ENCODE measurements at regions not wholly inside any gene's neighbourhood (a gene's known extent, or its start where the extent isn't known, plus 50 kb on each side); places are given as distances from the start of the nearest gene placed in this dataset.
A peak's percentile ranks its signal among the peaks of the same experiment; 100 is the strongest.

DNA sequence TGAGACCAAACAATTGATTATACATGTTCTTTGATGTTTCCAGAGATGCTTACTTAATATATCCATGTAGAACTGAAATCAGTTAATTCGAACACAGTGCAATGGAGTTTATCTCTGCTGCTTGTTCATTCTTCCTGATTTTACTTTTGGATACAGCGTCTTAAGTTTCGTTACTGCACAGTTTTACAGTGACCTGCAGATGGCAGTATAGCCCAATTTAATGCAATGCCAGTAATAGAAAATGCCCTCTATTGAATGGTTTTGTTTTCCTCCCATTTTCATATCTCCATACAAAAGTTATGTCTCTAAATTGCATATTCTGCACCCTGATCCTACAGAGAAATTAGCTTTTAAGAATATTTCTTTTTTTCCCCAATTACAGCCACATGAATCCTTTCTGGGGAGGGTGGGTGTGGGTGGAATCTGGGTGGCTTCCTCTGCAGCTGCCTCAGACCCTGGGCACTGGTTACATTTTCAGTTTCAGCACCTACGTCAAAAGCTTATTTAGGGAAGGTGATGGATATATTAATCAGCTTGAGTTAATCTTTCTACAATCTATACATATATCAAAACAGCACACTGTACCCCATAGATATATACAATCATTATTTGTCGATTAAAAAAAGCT lies 101.1 kb upstream of the DCD start:
- H3K56ac ChIP-seq (ENCODE audit: insufficient read length, low read depth, low read length): no peak overlapping the region
- H2AK5ac ChIP-seq (ENCODE audit: insufficient read length, low read length): no peak overlapping the region
- no peak for DNase-seq
- no peak overlapping the region for H2AFZ ChIP-seq (ENCODE audit: low read length)
- no peak overlapping the region for H3K4me2 ChIP-seq (ENCODE audit: insufficient read depth, insufficient read length, low read length)
- H3K9me3 ChIP-seq (ENCODE audit: control insufficient read depth, low read depth, low read length): peaks cover 2% of the 10 kb centered on the region
- H3K9me3 Mint-ChIP-seq: peaks cover 10 to 12% of the 10 kb centered on the region in 2 experiments
- no peak overlapping the region for H2BK5ac ChIP-seq (ENCODE audit: insufficient read length, low read length)
- H3K27me3 ChIP-seq (ENCODE audit: insufficient read depth, low read length): no peaks in the 10 kb centered on the region
- no peaks in the 10 kb centered on the region for H4K20me1 ChIP-seq (ENCODE audit: control insufficient read depth, insufficient read depth, insufficient read length)
- H3K27me3 Mint-ChIP-seq (ENCODE audit: low read depth): no peaks in the 10 kb centered on the region
- H4K8ac ChIP-seq (replicated peaks; ENCODE audit: insufficient read length, low read depth, low read length): no peak overlapping the region
- H3K23ac ChIP-seq (ENCODE audit: insufficient read length, low read depth, low read length): no peak overlapping the region
- H3K4ac ChIP-seq (ENCODE audit: low read depth, low read length): no peak overlapping the region
- H3K14ac ChIP-seq (ENCODE audit: insufficient read depth, low read length): no peak overlapping the region
- no peaks in the 10 kb centered on the region for H3K79me2 ChIP-seq (ENCODE audit: insufficient read depth, low read length)
- TF ChIP-seq, protein P1, sequence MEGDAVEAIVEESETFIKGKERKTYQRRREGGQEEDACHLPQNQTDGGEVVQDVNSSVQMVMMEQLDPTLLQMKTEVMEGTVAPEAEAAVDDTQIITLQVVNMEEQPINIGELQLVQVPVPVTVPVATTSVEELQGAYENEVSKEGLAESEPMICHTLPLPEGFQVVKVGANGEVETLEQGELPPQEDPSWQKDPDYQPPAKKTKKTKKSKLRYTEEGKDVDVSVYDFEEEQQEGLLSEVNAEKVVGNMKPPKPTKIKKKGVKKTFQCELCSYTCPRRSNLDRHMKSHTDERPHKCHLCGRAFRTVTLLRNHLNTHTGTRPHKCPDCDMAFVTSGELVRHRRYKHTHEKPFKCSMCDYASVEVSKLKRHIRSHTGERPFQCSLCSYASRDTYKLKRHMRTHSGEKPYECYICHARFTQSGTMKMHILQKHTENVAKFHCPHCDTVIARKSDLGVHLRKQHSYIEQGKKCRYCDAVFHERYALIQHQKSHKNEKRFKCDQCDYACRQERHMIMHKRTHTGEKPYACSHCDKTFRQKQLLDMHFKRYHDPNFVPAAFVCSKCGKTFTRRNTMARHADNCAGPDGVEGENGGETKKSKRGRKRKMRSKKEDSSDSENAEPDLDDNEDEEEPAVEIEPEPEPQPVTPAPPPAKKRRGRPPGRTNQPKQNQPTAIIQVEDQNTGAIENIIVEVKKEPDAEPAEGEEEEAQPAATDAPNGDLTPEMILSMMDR (conservative IDR thresholded peaks at IDR 0.05): peak; percentile 82
- no peaks in the 10 kb centered on the region for H3K79me1 ChIP-seq (ENCODE audit: insufficient read depth, low read depth, low read length, poor library complexity, severe bottlenecking)
- no peaks in the 10 kb centered on the region for H3K4me1 ChIP-seq (ENCODE audit: insufficient read depth, low read length)
- H2BK12ac ChIP-seq (ENCODE audit: insufficient read length, low read depth, low read length): no peak overlapping the region
- no peak overlapping the region for H3K4me3 Mint-ChIP-seq
- peaks cover 0 to 14% (median 5%) of the 10 kb centered on the region in 3 experiments; a peak in 4 of 7 replicates for H3K36me3 Mint-ChIP-seq (ENCODE audit: insufficient read depth in 1 of 3, low read depth in 3 of 3)
- no peaks in the 10 kb centered on the region for H3K4me1 Mint-ChIP-seq
- H3K18ac ChIP-seq (ENCODE audit: insufficient read length, low read depth, low read length): no peak overlapping the region
- no peak overlapping the region for H3K27ac Mint-ChIP-seq
- no peak overlapping the region for H3T11ph ChIP-seq (ENCODE audit: low read length)
- H2BK120ac ChIP-seq (ENCODE audit: low read depth, low read length, poor library complexity, severe bottlenecking): no peak overlapping the region
- H3K27ac ChIP-seq (ENCODE audit: insufficient read length, low read depth, low read length): no peak overlapping the region
- WGBS (ENCODE audit: extremely low coverage, insufficient read length, low lambda C conversion rate): no CpG with 5 or more reads among the region's 5 CpGs
- no peak overlapping the region for H3K9ac ChIP-seq (ENCODE audit: extremely low read depth, insufficient read length, low read length)
- no peak overlapping the region for H2BK20ac ChIP-seq (ENCODE audit: low read depth, low read length, poor library complexity, severe bottlenecking)
- H4K91ac ChIP-seq (ENCODE audit: insufficient read length, low read depth, low read length): no peak overlapping the region
- H2BK15ac ChIP-seq (ENCODE audit: low read depth, low read length): no peak overlapping the region
- no peak overlapping the region for H4K5ac ChIP-seq (ENCODE audit: insufficient read length, low read depth, low read length)
- no peaks in the 10 kb centered on the region for H3K23me2 ChIP-seq (ENCODE audit: insufficient read length, low read depth, low read length, poor library complexity, severe bottlenecking)

All from H9 (cell line).